ENCODE measurements at regions not wholly inside any gene's neighbourhood (a gene's known extent, or its start where the extent isn't known, plus 50 kb on each side); places are given as distances from the start of the nearest gene placed in this dataset.

DNA sequence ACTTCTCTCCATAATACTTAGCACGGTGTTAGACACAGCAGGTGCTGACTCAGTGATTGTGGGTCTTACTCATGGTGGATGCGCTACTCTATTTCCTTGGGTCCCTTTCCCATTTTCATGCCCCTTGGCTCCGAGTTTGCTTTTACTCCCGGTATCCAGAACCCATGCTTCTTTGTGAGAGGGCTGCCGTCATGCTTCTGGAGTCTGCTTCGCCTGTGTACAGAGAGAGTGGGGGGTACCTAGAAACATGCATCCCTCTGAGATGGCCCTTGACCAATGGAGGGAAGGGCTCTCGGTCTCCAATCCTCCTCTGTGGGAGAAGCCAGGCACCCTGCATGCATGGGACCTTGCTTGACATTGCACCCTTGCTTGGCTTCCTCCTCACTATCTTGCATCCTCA, 160.4 kb downstream of the NRN1 start:
- H3K4me3 ChIP-seq (ENCODE audit: low read length): no peak overlapping the region
- ChIA-PET POLR2A (no interaction called here), CTCF (no interaction called here)
- TF ChIP-seq CTCF (IDR thresholded peaks at IDR 0.05): no peak
- Mint-ChIP-seq H3K27me3 (no peaks in the 10 kb centered on the region), H3K36me3 (ENCODE audit: low read depth) (no peaks in the 10 kb centered on the region), H3K27ac (no peak overlapping the region), H3K4me1 (ENCODE audit: low read depth) (no peaks in the 10 kb centered on the region), H3K4me3 (no peak overlapping the region), H3K9me3 (peaks cover 3% of the 10 kb centered on the region)
- H3K9me3 ChIP-seq (ENCODE audit: control insufficient read depth in 1 of 2, insufficient read depth in 1 of 2, low read length in 2 of 2): no peaks in the 10 kb centered on the region
- H3K4me1 ChIP-seq (ENCODE audit: insufficient read depth, low read length): peaks cover 9% of the 10 kb centered on the region
- intact Hi-C loops (cut with DNase I, micrococcal nuclease): no loop called here
- ATAC-seq (ENCODE audit: poor library complexity) (no peak), DNase-seq (no peak)
- H3K27me3 ChIP-seq (ENCODE audit: control insufficient read depth in 1 of 2, insufficient read depth in 2 of 2, low read length in 2 of 2): no peaks in the 10 kb centered on the region
- no peaks in the 10 kb centered on the region for H3K36me3 ChIP-seq (ENCODE audit: insufficient read depth, low read length)
- no peak overlapping the region for H3K27ac ChIP-seq (ENCODE audit: low read depth in 1 of 2, low read length in 2 of 2)

GRCh38 chr6:5843078-5843477, 163.6 kb downstream of the NRN1 start:
- H3K4me1 ChIP-seq (ENCODE audit: insufficient read depth, low read length): no peaks in the 10 kb centered on the region
- Mint-ChIP-seq H3K9me3 (peaks cover 3% of the 10 kb centered on the region), H3K36me3 (ENCODE audit: low read depth) (no peaks in the 10 kb centered on the region), H3K27me3 (no peaks in the 10 kb centered on the region), H3K27ac (no peak overlapping the region), H3K4me3 (no peak overlapping the region), H3K4me1 (ENCODE audit: low read depth) (no peaks in the 10 kb centered on the region)
- H3K4me3 ChIP-seq (ENCODE audit: low read length): no peak overlapping the region
- H3K27me3 ChIP-seq (ENCODE audit: control insufficient read depth in 1 of 2, insufficient read depth in 2 of 2, low read length in 2 of 2): no peaks in the 10 kb centered on the region
- CTCF ChIA-PET: no interaction called here
- ATAC-seq (ENCODE audit: poor library complexity) (no peak), DNase-seq (no peak)
- TF ChIP-seq CTCF (IDR thresholded peaks at IDR 0.05): no peak
- intact Hi-C loops (cut with DNase I, micrococcal nuclease): no loop called here
- H3K9me3 ChIP-seq (ENCODE audit: control insufficient read depth in 1 of 2, insufficient read depth in 1 of 2, low read length in 2 of 2): no peaks in the 10 kb centered on the region
- H3K36me3 ChIP-seq (ENCODE audit: insufficient read depth, low read length): no peaks in the 10 kb centered on the region
- H3K27ac ChIP-seq (ENCODE audit: low read depth in 1 of 2, low read length in 2 of 2): no peak overlapping the region
- POLR2A ChIA-PET: no interaction called here

GRCh38 chr6:5840734-5841390, 165.9 kb downstream of the NRN1 start:
- Histone ChIP-seq H3K4me1 (ENCODE audit: insufficient read depth, low read length) (no peaks in the 10 kb centered on the region), H3K27me3 (ENCODE audit: control insufficient read depth in 1 of 2, insufficient read depth in 2 of 2, low read length in 2 of 2) (no peaks in the 10 kb centered on the region), H3K4me3 (ENCODE audit: low read length) (no peak overlapping the region), H3K27ac (ENCODE audit: low read depth in 1 of 2, low read length in 2 of 2) (no peak overlapping the region), H3K36me3 (ENCODE audit: insufficient read depth, low read length) (no peaks in the 10 kb centered on the region), H3K9me3 (ENCODE audit: control insufficient read depth in 1 of 2, insufficient read depth in 1 of 2, low read length in 2 of 2) (no peaks in the 10 kb centered on the region)
- ChIA-PET CTCF (no interaction called here), POLR2A (no interaction called here)
- Mint-ChIP-seq H3K27me3 (no peaks in the 10 kb centered on the region), H3K27ac (no peak overlapping the region), H3K4me1 (ENCODE audit: low read depth) (no peaks in the 10 kb centered on the region), H3K36me3 (ENCODE audit: low read depth) (no peaks in the 10 kb centered on the region), H3K4me3 (no peak overlapping the region), H3K9me3 (peaks cover 3% of the 10 kb centered on the region)
- TF ChIP-seq CTCF (IDR thresholded peaks at IDR 0.05): no peak
- intact Hi-C loops (cut with DNase I, micrococcal nuclease): no loop called here
- ATAC-seq (ENCODE audit: poor library complexity) (no peak), DNase-seq (no peak)

All from CD4-positive, alpha-beta T cell (primary cell).